Activated CD4-positive, alpha-beta memory T cell treated with anti-CD3 and anti-CD28 coated beads, Interleukin-2, amount 10 ng/mL, durations not matched to agents 7 days and 5 days (primary cell): ENCODE measurements at regions not wholly inside any gene's neighbourhood (a gene's known extent, or its start where the extent isn't known, plus 50 kb on each side); places are given as distances from the start of the nearest gene placed in this dataset.

ENCODE experiments used
- CTCF ChIA-PET: fragments of 350-600 bp; sonication (Branson Sonifier 250); formaldehyde crosslinking; loops from one replicate; lab custom pipeline; 2021; ENCODE audit warnings: antibody characterized with exemption, inconsistent platforms; lab: Charles Lee
- POLR2A ChIA-PET: fragments of 350-600 bp; sonication (Branson Sonifier 250); formaldehyde crosslinking; loops from one replicate; lab custom pipeline; 2021; ENCODE audit warnings: antibody characterized with exemption; lab: Charles Lee
- DNase-seq: peaks from one replicate; pipeline ENCODE4 v3.0.0-alpha.2; 2020
- H3K27ac Mint-ChIP-seq: one replicate; pipeline ENCODE4 v1.8.0; 2021; ENCODE audit warnings: mild to moderate bottlenecking, mixed read lengths
- H3K27me3 Mint-ChIP-seq: one replicate; pipeline ENCODE4 v1.8.0; 2021; ENCODE audit warnings: mixed read lengths
- H3K36me3 Mint-ChIP-seq: one replicate; pipeline ENCODE4 v1.8.0; 2021; ENCODE audit warnings: low read depth, mixed read lengths
- H3K4me1 Mint-ChIP-seq: one replicate; pipeline ENCODE4 v1.8.0; 2021; ENCODE audit warnings: mixed read lengths
- H3K4me3 Mint-ChIP-seq: one replicate; pipeline ENCODE4 v1.8.0; 2021; ENCODE audit warnings: mild to moderate bottlenecking, mixed read lengths
- H3K9me3 Mint-ChIP-seq: one replicate; pipeline ENCODE4 v1.8.0; 2021; ENCODE audit warnings: mixed read lengths

DNA sequence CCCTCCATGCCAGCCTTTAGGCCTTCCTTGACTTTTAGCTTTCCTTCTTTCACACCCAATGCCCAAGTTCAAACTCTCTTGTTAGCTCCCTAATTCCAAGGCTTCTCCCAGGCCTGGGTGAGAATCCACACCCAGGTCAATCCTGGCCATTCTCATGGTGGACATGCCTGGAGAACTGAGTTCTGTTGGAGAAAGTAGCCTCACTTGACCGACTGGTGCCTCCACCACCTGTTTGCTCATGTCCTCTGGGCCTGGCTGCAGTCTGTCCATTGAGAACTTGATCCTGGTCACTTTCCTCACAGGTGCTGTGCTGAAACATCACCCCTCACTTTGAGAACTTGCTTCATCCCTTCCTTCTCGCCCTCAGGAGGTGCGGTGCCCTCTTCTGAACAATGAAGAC is 189.1 kb upstream of the TWIST2 start:
- H3K9me3 Mint-ChIP-seq = peaks cover 2% of the 10 kb centered on the region
- ChIA-PET CTCF (no interaction called here), POLR2A (no interaction called here)
- H3K4me1 Mint-ChIP-seq = no peaks in the 10 kb centered on the region
- peaks cover 24% of the 10 kb centered on the region for H3K27me3 Mint-ChIP-seq
- no peak overlapping the region for H3K27ac Mint-ChIP-seq
- DNase-seq = no peak
- H3K36me3 Mint-ChIP-seq = no peaks in the 10 kb centered on the region
- H3K4me3 Mint-ChIP-seq = no peak overlapping the region

DNA sequence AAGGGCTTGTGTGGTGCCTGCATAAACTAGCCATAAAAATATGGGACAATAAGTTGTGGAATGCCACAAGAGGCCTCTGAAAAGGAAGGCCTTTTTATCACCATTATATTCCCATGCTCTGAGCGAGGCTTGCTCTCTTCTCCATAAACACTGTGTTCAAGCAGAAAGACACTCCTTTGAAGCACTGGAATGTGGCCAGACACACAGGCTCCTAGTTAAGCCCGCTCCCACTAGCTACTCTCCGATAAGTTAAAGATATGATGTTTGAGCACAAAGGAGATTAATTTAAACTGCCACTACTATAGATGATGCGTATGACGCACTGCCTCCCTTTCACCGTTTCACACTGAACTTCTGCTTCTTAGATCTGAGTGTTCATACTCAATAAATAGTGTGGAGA is 188.7 kb upstream of the TWIST2 start:
- no peak for DNase-seq
- Mint-ChIP-seq H3K27ac (no peak overlapping the region), H3K9me3 (peaks cover 2% of the 10 kb centered on the region), H3K4me3 (no peak overlapping the region), H3K36me3 (no peaks in the 10 kb centered on the region), H3K4me1 (no peaks in the 10 kb centered on the region), H3K27me3 (peaks cover 25% of the 10 kb centered on the region)
- POLR2A ChIA-PET = no interaction called here
- CTCF ChIA-PET = no interaction called here

DNA sequence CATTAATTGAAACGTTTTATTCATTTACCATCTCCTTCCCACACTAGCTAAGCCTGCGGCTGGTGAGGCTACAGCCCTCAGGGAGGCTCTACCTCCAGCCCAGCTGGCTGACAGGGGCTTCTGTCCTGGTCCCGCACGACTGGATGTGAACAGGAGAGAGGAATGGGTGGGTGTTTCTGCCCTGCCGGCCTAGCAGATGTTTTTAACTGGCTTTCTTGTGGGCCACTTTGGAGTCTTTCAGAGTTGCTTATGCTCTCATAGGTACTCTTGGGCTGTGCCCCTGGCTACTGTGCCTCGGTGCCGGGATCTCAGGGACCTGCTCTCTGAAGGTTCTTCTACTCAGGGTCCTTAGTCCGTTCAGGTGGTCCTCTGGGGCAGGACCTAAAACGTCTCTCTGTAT is 184.3 kb upstream of the TWIST2 start:
- Mint-ChIP-seq H3K27me3 (peaks cover 32% of the 10 kb centered on the region), H3K27ac (no peak overlapping the region), H3K9me3 (peaks cover 2% of the 10 kb centered on the region), H3K4me1 (no peaks in the 10 kb centered on the region), H3K4me3 (no peak overlapping the region), H3K36me3 (no peaks in the 10 kb centered on the region)
- DNase-seq = no peak
- POLR2A ChIA-PET = no interaction called here
- CTCF ChIA-PET = no interaction called here

DNA sequence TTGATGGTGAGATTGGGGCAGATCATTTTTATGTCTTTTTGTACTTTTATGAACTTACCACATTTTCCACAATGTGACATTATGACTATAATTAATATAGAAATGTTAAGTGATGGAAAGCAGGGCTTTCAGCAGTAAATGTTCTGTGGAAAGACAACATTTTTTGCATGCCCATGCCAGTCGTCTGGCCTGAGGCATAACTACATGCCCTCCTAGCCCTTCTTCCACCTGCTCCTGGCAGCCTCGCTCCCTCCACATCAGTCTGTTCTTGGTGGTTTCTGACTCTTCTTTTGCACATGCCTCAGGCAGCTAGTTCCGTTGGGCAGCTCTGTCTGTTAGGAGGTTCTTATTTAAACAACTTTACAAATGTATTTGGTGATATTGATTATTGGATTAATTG is 182.0 kb upstream of the TWIST2 start:
- POLR2A ChIA-PET = no interaction called here
- H3K36me3 Mint-ChIP-seq = no peaks in the 10 kb centered on the region
- H3K27ac Mint-ChIP-seq = no peak overlapping the region
- peaks cover 5% of the 10 kb centered on the region for H3K9me3 Mint-ChIP-seq
- no peaks in the 10 kb centered on the region for H3K4me1 Mint-ChIP-seq
- H3K4me3 Mint-ChIP-seq = no peak overlapping the region
- peaks cover 30% of the 10 kb centered on the region for H3K27me3 Mint-ChIP-seq
- CTCF ChIA-PET = no interaction called here
- no peak for DNase-seq

DNA sequence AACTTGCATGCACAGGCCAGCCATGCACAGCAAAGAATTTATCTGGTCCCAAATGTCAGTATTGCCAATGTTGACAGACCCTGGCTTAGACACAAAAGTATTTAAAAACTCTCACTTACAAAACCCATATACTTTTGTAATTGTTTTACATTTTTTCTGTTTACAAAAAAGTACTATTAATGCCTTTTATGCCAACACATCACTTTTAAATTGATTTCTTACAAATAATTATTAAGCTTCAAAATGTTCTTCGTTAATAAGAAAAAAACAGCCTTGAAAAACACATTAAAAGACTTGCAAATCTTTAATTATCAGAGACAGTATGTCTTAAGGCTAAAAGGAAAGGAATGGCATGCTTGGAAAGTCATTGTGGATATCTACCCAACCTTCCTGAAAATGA is 181.3 kb upstream of the TWIST2 start:
- CTCF ChIA-PET = no interaction called here
- peaks cover 5% of the 10 kb centered on the region for H3K9me3 Mint-ChIP-seq
- H3K27me3 Mint-ChIP-seq = peaks cover 28% of the 10 kb centered on the region
- H3K4me3 Mint-ChIP-seq = no peak overlapping the region
- no peaks in the 10 kb centered on the region for H3K36me3 Mint-ChIP-seq
- POLR2A ChIA-PET = no interaction called here
- DNase-seq = no peak
- no peak overlapping the region for H3K27ac Mint-ChIP-seq
- H3K4me1 Mint-ChIP-seq = no peaks in the 10 kb centered on the region

DNA sequence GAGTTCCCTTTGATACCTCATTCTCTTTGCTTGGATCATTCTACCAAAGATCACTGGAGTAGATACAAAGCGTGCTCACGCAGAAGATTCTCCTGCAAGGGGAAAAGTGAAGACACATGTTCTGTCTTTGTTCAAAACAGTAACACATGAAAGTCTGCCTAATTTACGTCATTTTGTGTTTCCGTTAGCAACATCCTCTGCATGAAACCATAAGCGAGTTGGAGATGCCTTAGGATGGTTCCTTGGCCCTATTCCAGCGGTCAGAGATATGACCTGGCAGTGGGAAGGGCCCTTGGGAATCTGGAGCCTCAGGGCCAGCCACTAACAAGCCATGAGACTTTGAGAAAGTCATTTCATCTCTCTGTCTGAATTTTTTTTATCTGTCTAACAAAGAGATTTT is 180.9 kb upstream of the TWIST2 start:
- no peak for DNase-seq
- ChIA-PET POLR2A (no interaction called here), CTCF (no interaction called here)
- Mint-ChIP-seq H3K36me3 (no peaks in the 10 kb centered on the region), H3K9me3 (peaks cover 5% of the 10 kb centered on the region), H3K27ac (no peak overlapping the region), H3K4me3 (no peak overlapping the region), H3K27me3 (peaks cover 28% of the 10 kb centered on the region), H3K4me1 (no peaks in the 10 kb centered on the region)

DNA sequence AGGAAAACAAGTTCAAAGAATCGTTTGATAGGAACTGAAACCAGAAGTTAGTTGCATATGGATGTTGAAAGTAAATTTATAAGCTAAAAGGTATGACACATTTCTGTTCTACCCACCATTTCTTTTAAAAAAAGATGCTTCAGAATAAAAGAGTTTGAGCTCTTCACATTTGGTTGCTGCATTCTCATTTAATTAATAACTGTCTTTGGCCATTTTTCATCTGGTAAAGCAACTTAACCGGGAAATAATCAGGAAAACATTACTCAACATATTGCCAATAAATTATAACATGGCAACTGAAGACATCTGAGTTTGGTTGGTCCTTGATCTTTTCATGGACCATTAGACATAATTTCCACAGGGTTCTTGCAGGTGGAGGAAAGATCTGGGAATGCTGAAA is 180.2 kb upstream of the TWIST2 start:
- H3K9me3 Mint-ChIP-seq = peaks cover 5% of the 10 kb centered on the region
- H3K27me3 Mint-ChIP-seq = peaks cover 32% of the 10 kb centered on the region
- no peak overlapping the region for H3K4me3 Mint-ChIP-seq
- H3K27ac Mint-ChIP-seq = no peak overlapping the region
- POLR2A ChIA-PET = no interaction called here
- DNase-seq = no peak
- CTCF ChIA-PET = no interaction called here
- H3K36me3 Mint-ChIP-seq = no peaks in the 10 kb centered on the region
- no peaks in the 10 kb centered on the region for H3K4me1 Mint-ChIP-seq

DNA sequence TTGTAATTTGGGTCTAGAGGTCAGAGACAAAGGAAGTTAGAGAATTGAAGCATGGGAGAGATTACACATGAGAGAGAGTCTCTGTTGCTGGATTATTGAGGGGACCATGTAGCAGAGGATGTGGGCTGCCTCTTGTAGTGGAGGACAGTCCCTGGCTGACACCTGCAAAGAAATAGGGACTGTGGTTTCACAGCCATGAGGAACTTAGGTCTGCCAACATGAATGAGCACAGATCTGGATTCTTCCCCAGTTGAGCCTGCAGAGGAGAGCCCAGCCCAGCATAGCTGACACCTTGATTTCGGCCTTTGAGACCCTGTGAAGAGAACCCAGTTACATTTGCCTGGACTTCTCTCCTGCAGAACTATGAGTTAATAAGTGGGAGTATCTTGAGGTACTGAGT is 179.5 kb upstream of the TWIST2 start:
- Mint-ChIP-seq H3K36me3 (no peaks in the 10 kb centered on the region), H3K9me3 (peaks cover 3% of the 10 kb centered on the region), H3K27me3 (peaks cover 24% of the 10 kb centered on the region), H3K4me1 (no peaks in the 10 kb centered on the region), H3K4me3 (no peak overlapping the region), H3K27ac (no peak overlapping the region)
- DNase-seq = no peak
- CTCF ChIA-PET = no interaction called here
- POLR2A ChIA-PET = no interaction called here

DNA sequence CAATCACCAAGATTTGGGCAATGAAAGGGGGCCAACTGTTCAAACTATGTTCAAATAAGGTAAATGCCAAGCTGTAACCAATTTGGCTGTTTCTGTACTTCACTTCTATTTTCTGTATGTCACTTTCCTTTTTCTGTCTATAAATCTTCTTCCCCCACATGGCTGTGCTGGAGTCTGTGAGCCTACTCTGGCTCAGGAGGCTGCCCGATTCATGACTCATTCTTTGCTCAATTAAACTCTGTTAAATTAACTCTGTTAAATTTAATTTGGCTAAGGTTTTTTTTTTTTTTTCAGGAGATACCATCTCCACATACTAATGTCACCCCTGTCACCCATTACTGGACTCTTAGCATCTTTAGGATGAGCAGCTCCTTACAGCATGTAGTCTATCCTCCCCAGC is 178.8 kb upstream of the TWIST2 start:
- no peak for DNase-seq
- peaks cover 3% of the 10 kb centered on the region for H3K9me3 Mint-ChIP-seq
- no peak overlapping the region for H3K4me3 Mint-ChIP-seq
- ChIA-PET CTCF (no interaction called here), POLR2A (no interaction called here)
- H3K27ac Mint-ChIP-seq = no peak overlapping the region
- no peaks in the 10 kb centered on the region for H3K4me1 Mint-ChIP-seq
- H3K36me3 Mint-ChIP-seq = no peaks in the 10 kb centered on the region
- peaks cover 21% of the 10 kb centered on the region for H3K27me3 Mint-ChIP-seq

DNA sequence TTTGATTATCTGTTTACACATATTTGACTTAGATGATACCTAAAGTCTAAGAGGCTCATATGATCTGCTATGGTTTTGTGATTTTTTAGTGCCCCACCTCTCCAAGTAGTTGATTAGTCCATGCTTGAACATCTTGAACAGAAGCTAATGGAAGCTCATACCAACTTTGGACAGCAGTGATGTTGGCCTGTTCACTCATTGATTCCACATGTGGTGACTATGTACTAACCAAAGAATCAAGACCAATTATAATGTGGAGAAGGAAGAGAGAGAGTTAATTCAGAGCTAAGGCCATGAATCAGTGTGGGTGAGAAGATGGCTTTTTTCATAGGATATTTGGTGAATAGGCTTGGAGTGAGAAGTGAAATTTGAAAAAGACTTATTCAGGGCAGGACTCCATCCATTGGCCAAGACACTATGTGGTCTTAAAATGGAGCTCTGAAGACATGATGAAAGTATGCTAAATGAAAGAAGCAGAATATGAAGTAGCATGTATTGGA is 178.3 kb upstream of the TWIST2 start:
- H3K4me3 Mint-ChIP-seq = no peak overlapping the region
- H3K36me3 Mint-ChIP-seq = no peaks in the 10 kb centered on the region
- peaks cover 3% of the 10 kb centered on the region for H3K9me3 Mint-ChIP-seq
- DNase-seq = no peak
- no peak overlapping the region for H3K27ac Mint-ChIP-seq
- ChIA-PET POLR2A (no interaction called here), CTCF (no interaction called here)
- H3K27me3 Mint-ChIP-seq = peaks cover 19% of the 10 kb centered on the region
- H3K4me1 Mint-ChIP-seq = no peaks in the 10 kb centered on the region

DNA sequence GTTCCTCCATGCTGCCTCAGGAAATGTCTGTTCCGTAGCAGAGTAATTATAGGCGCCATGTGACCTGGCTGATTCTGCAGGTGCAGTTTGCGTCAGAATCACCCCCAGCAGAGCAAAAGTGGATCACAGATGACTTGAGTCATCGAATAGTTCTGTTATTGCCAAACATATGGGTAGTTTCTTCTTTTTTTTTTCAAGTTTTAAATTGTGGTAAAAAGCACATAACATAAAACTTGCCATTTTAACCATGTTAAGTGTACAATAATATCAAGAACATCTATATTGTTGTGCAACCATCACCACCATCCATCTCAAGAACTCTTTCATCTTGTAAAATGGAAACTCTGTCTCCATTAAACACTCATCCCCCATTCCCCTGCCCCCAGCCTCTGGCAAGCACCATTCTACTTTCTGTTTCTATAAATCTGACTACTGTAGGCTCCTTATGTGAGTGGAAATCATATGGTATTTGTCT is 177.7 kb upstream of the TWIST2 start:
- Mint-ChIP-seq H3K27ac (no peak overlapping the region), H3K27me3 (peaks cover 17% of the 10 kb centered on the region), H3K4me1 (no peaks in the 10 kb centered on the region), H3K4me3 (no peak overlapping the region), H3K9me3 (peaks cover 3% of the 10 kb centered on the region), H3K36me3 (no peaks in the 10 kb centered on the region)
- DNase-seq = no peak
- CTCF ChIA-PET = no interaction called here
- POLR2A ChIA-PET = no interaction called here

DNA sequence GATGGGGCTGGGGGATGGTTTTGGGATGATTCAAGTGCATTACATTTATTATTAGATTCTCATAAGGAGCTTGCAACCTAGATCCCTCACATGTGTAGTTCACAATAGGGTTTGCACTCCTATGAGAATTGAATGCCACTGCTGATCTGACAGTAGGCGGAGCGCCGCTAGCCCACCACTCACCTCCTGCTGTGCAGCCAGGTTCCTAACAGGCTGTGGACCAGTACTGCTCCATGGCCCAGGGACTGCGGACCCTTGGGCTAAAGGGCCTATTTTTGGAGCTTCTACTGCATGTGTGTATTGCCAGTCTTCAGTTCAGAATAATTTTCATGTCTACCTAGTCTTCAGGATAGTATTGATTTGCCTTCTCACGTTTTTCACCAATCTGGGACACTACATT is 165.3 kb upstream of the TWIST2 start:
- Mint-ChIP-seq H3K4me1 (no peaks in the 10 kb centered on the region), H3K4me3 (no peak overlapping the region), H3K27ac (no peak overlapping the region), H3K9me3 (no peaks in the 10 kb centered on the region), H3K27me3 (peaks cover 25% of the 10 kb centered on the region), H3K36me3 (no peaks in the 10 kb centered on the region)
- ChIA-PET POLR2A (no interaction called here), CTCF (no interaction called here)
- DNase-seq = no peak

DNA sequence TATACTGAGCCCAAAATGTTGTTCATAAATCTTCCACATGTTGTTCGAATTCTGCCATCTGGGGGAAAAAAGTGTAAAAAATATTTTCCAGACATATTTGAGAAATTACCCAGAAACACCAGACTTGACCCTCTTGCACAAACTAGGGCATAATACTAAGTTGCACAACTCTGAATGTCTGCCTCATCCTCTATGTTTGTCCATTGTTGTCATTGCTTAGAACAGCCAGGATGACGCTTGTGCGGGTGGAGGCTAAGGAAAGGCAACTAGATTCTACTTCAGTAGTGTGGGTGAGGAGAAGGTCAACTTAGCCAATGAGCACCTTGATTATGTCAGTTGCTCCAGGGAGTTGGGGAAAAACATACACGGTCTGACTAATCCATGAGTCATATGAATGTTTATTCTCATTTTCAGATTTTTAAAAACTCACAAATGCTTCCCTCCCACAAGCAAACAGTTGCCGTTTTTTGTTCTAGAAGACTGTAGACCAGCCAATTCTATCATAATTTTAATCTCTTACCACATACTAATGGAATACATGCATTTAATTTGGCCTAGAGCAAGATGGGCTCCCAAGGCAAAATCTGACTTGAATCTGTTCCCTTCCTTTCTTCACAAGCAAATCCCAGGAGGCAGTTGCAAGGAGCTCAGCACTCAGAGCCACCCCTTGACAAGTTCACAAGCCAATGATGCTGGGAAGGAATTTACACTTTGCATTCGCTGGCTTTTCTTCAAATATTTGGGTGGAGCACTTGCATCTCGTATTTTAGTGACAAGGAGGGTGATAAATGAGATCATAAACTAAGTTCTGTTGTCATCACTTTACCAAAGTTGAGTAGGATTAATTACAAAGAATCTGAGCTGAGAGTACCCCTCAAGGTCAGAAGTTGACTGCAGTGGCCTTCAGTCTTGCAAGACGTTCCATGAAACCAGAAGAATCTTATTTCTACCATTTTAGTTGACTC is 163.2 kb upstream of the TWIST2 start:
- ChIA-PET POLR2A (no interaction called here), CTCF (no interaction called here)
- no peaks in the 10 kb centered on the region for H3K9me3 Mint-ChIP-seq
- no peaks in the 10 kb centered on the region for H3K4me1 Mint-ChIP-seq
- no peak overlapping the region for H3K4me3 Mint-ChIP-seq
- H3K27ac Mint-ChIP-seq = no peak overlapping the region
- DNase-seq = no peak
- peaks cover 11% of the 10 kb centered on the region for H3K27me3 Mint-ChIP-seq
- no peaks in the 10 kb centered on the region for H3K36me3 Mint-ChIP-seq

DNA sequence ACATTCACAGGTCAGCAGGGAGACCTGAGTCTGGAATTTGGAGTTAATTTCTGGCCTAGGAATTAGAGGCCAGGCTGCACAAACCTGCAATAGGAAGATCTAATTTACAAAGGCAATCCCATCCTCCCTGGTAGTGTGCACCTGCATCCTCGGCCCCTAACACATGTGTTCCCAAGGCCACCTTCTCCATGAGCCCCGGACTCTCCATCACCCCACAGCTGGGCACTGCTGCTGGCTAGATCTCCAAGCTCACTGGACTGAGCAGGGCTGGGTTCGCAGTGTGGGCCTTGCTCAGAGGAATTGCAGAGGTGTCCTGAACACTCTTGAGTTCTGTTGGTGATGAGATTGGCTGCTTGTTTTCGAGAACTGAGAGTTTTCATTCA is 162.6 kb upstream of the TWIST2 start:
- ChIA-PET CTCF (no interaction called here), POLR2A (no interaction called here)
- H3K27ac Mint-ChIP-seq = no peak overlapping the region
- H3K4me3 Mint-ChIP-seq = no peak overlapping the region
- H3K4me1 Mint-ChIP-seq = no peaks in the 10 kb centered on the region
- no peaks in the 10 kb centered on the region for H3K9me3 Mint-ChIP-seq
- H3K36me3 Mint-ChIP-seq = no peaks in the 10 kb centered on the region
- no peak for DNase-seq
- H3K27me3 Mint-ChIP-seq = peaks cover 11% of the 10 kb centered on the region
